Fibroblast of villous mesenchyme (primary cell): ENCODE measurements at regions not wholly inside any gene's neighbourhood (a gene's known extent, or its start where the extent isn't known, plus 50 kb on each side); places are given as distances from the start of the nearest gene placed in this dataset.

Experiments used
- DNase-seq: peaks from one replicate; pipeline ENCODE4 v3.0.0-alpha.2; 2010; ENCODE audit warnings: low read depth
- H3K4me3 ChIP-seq: 2 replicates; pipeline ENCODE4 v1.5.1; 2011; ENCODE audit warnings: low read depth, mild to moderate bottlenecking, low read length
- TF ChIP-seq, protein P1 (sequence below): IDR thresholded peaks from 2 replicates; pipeline ENCODE4 v1.5.1; 2012; ENCODE audit warnings: low read depth, mild to moderate bottlenecking, low read length; ENCODE audit not compliant: insufficient read depth

GRCh38 chr2:34848691-34849090, 1249.6 kb upstream of the FAM98A start:
- TF ChIP-seq, protein P1, sequence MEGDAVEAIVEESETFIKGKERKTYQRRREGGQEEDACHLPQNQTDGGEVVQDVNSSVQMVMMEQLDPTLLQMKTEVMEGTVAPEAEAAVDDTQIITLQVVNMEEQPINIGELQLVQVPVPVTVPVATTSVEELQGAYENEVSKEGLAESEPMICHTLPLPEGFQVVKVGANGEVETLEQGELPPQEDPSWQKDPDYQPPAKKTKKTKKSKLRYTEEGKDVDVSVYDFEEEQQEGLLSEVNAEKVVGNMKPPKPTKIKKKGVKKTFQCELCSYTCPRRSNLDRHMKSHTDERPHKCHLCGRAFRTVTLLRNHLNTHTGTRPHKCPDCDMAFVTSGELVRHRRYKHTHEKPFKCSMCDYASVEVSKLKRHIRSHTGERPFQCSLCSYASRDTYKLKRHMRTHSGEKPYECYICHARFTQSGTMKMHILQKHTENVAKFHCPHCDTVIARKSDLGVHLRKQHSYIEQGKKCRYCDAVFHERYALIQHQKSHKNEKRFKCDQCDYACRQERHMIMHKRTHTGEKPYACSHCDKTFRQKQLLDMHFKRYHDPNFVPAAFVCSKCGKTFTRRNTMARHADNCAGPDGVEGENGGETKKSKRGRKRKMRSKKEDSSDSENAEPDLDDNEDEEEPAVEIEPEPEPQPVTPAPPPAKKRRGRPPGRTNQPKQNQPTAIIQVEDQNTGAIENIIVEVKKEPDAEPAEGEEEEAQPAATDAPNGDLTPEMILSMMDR, result no peak
- DNase-seq, result no peak
- no peak overlapping the region for H3K4me3 ChIP-seq

DNA sequence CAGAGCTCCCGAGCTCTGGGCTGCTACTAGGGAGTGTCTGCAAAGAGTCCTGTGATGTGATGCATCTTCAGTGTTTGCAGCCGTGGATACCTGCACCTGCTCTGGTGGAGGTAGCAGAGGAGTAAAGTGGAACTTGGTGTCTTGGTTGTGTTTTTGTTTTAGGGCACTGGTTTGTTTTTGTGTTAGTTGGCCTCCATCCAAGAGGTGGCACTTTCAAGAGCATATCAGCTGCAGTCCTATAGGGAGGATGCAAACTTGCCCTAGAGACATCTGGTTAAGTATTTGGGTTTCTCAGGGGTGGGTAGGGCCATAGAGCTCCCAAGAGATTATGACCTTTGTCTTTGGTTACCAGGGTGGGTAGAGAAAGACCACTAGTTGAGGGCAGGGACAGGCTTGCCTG, 1249.0 kb upstream of the FAM98A start:
- no peak overlapping the region for H3K4me3 ChIP-seq
- no peak for DNase-seq
- TF ChIP-seq, protein P1, result no peak

GRCh38 chr2:34844629-34845028, 1245.5 kb upstream of the FAM98A start:
- TF ChIP-seq, protein P1, result no peak
- DNase-seq, result no peak
- H3K4me3 ChIP-seq, result no peak overlapping the region

DNA sequence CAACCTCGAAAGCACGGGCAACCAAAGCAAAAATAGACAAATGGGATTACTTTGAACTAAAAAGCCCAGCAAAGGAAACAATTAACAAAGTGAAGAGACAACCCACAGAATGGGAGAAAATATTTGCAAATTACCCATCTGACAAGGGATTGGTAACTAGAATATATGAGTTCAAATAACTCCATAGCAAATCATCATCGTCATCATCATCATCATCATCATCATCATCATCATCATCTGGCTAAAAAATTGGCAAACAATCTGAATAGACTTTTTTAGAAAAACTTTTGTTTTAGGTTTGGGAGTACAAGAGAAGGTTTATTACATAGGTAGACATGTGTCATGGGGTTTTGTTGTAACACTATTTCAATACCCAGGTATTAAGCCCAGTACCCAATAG, 1239.3 kb upstream of the FAM98A start:
- TF ChIP-seq, protein P1, result no peak
- DNase-seq, result no peak

DNA sequence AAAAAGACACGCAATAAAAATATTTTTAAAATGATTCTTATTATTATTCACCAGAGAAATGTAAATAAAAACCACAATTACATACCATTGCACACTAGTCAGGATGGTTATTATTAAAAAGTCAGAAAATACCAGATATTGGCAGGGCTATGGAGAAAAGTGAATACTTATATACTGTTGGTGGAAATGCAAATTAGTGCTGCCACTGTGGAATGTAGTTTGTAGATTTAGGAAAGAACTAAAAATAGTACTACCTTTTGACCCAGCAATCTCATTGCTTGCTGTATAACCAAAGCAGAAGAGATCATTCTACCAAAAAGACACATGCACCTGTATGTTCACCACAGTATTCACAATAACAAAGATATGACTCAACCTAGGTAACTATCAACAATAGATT, 1237.3 kb upstream of the FAM98A start:
- DNase-seq, result no peak
- TF ChIP-seq, protein P1, result no peak
- H3K4me3 ChIP-seq, result no peak overlapping the region

More for the DNA sequence above, 1239.3 kb upstream of the FAM98A start:
- no peak overlapping the region for H3K4me3 ChIP-seq

DNA sequence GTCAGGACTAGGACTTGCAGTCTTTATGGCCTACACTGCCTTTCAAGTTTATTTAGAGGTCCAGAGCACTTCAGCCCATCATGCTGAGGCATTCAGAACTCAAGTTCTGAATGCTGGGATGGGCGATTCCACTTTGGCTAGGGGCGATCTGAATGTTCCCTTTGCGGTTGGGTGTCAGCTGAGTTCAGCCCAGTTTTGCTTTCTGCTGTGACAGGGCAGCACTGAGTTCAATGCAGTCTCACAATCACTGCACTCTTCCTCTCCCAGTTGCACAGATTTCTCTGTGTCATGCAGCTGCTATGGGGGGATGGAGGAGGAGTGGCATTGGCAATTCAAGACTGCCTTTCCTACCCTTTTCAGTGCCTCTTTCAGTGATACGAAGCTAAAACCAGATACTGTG, 1232.0 kb upstream of the FAM98A start:
- DNase-seq, result no peak
- TF ChIP-seq, protein P1, result no peak
- no peak overlapping the region for H3K4me3 ChIP-seq

DNA sequence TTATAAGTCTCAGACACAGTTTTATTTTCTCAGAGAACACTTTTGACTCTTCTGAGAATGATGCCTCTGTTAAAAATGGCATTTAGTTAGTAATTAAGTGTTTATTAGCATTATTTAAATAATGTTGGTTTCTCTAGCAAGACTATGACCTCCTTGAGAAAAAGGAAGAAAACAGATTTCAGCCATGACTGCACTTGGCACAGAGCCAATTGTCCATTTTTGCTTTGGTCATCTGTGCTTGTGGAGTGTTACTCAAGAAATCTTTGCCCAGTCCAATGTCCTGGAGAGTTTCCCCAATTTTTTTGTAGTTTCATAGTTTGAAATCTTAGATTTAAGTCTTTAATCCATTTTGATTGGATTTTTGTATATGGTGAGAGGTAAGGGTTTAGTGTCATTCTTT, 1229.4 kb upstream of the FAM98A start:
- H3K4me3 ChIP-seq, result no peak overlapping the region
- DNase-seq, result no peak
- TF ChIP-seq, protein P1, result no peak
